Smooth muscle cell (in vitro differentiated cells): ENCODE measurements at regions not wholly inside any gene's neighbourhood (a gene's known extent, or its start where the extent isn't known, plus 50 kb on each side); places are given as distances from the start of the nearest gene placed in this dataset.

Experiments used
- DNase-seq: peaks from one replicate; lab custom pipeline; 2025; ENCODE audit not compliant: unreplicated experiment; lab: John Stamatoyannopoulos, UW
- H2AFZ ChIP-seq: fragments of 200-600 bp; sonication (generic); 2 replicates; pipeline ENCODE4 v1.6.0; 2016; ENCODE audit warnings: antibody characterized with exemption, low read depth, mild to moderate bottlenecking
- H3F3A ChIP-seq: fragments of 200-600 bp; sonication (generic); 2 replicates; pipeline ENCODE4 v1.6.0; 2017; ENCODE audit warnings: antibody characterized with exemption, low read depth
- H3K27ac ChIP-seq: fragments of 200-600 bp; sonication (generic); 2 replicates; pipeline ENCODE4 v1.5.1; 2016; ENCODE audit warnings: low read depth, mild to moderate bottlenecking
- H3K27me3 ChIP-seq: fragments of 200-600 bp; sonication (generic); 2 replicates; pipeline ENCODE4 v1.6.1; 2016; ENCODE audit warnings: low read depth, mild to moderate bottlenecking
- H3K36me3 ChIP-seq: fragments of 200-600 bp; sonication (generic); 2 replicates; pipeline ENCODE4 v1.5.1; 2016; ENCODE audit warnings: low read depth
- H3K4me1 ChIP-seq: fragments of 200-600 bp; sonication (generic); 2 replicates; pipeline ENCODE4 v1.5.1; 2016; ENCODE audit warnings: low read depth
- H3K4me2 ChIP-seq: fragments of 200-600 bp; sonication (generic); 2 replicates; pipeline ENCODE4 v1.6.0; 2016; ENCODE audit warnings: mild to moderate bottlenecking
- H3K4me3 ChIP-seq: fragments of 200-600 bp; sonication (generic); 2 replicates; pipeline ENCODE4 v1.5.1; 2016; ENCODE audit warnings: mild to moderate bottlenecking
- H3K79me2 ChIP-seq: fragments of 200-600 bp; sonication (generic); 2 replicates; pipeline ENCODE4 v1.6.0; 2016; ENCODE audit warnings: low read depth, mild to moderate bottlenecking
- H3K9ac ChIP-seq: fragments of 200-600 bp; sonication (generic); 2 replicates; pipeline ENCODE4 v1.6.0; 2016; ENCODE audit warnings: low read depth
- H3K9me3 ChIP-seq: fragments of 200-600 bp; sonication (generic); replicated peaks from 2 replicates; pipeline ENCODE4 v1.5.1; 2016; ENCODE audit warnings: low read depth
- H4K20me1 ChIP-seq: fragments of 200-600 bp; sonication (generic); 2 replicates; pipeline ENCODE4 v1.6.0; 2016; ENCODE audit warnings: low read depth
- WGBS: methylation state at CpG from one replicate; pipeline ENCODE4 v1.1.7; 2016; ENCODE audit warnings: low lambda C conversion rate; 5-methylcytosine and 5-hydroxymethylcytosine counted together
- TF ChIP-seq, protein P1 (sequence below): fragments of 200-600 bp; sonication (generic); IDR thresholded peaks from 2 replicates; pipeline ENCODE4 v1.5.1; 2017; ENCODE audit warnings: borderline replicate concordance, mild to moderate bottlenecking, antibody characterized with exemption; ENCODE audit not compliant: insufficient read depth, poor library complexity, severe bottlenecking

DNA sequence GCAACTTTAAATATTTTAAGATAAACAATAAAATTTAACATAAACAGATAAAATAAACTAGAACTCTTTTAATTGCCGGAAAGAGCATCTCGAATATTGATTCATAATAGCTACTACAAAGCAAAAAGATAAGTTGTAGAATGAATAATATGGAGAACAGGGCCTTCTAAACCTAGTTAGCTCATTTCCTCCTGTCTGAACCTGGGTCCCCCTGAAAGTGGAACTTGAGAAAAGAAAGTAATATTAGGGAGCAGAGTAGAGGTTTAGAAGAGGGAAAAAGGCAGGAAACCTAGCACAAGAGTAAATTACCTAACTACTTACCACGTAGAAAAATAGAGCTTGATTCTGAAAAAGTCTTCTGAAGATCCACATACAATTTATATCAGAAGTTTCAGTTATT is 80.7 kb upstream of the NETO1 start:
- H3K9me3 ChIP-seq = no peaks in the 10 kb centered on the region
- no peaks in the 10 kb centered on the region for H4K20me1 ChIP-seq
- no peak overlapping the region for H2AFZ ChIP-seq
- no peaks in the 10 kb centered on the region for H3K79me2 ChIP-seq
- H3K27ac ChIP-seq = no peak overlapping the region
- H3K36me3 ChIP-seq = no peaks in the 10 kb centered on the region
- no peaks in the 10 kb centered on the region for H3K4me1 ChIP-seq
- WGBS = 55% methylated on average over 3 of the region's 3 CpGs
- TF ChIP-seq, protein P1, sequence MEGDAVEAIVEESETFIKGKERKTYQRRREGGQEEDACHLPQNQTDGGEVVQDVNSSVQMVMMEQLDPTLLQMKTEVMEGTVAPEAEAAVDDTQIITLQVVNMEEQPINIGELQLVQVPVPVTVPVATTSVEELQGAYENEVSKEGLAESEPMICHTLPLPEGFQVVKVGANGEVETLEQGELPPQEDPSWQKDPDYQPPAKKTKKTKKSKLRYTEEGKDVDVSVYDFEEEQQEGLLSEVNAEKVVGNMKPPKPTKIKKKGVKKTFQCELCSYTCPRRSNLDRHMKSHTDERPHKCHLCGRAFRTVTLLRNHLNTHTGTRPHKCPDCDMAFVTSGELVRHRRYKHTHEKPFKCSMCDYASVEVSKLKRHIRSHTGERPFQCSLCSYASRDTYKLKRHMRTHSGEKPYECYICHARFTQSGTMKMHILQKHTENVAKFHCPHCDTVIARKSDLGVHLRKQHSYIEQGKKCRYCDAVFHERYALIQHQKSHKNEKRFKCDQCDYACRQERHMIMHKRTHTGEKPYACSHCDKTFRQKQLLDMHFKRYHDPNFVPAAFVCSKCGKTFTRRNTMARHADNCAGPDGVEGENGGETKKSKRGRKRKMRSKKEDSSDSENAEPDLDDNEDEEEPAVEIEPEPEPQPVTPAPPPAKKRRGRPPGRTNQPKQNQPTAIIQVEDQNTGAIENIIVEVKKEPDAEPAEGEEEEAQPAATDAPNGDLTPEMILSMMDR = no peak
- DNase-seq = no peak
- no peak overlapping the region for H3K4me2 ChIP-seq
- no peak overlapping the region for H3K4me3 ChIP-seq
- H3K27me3 ChIP-seq = no peaks in the 10 kb centered on the region
- H3K9ac ChIP-seq = no peak overlapping the region
- no peaks in the 10 kb centered on the region for H3F3A ChIP-seq

DNA sequence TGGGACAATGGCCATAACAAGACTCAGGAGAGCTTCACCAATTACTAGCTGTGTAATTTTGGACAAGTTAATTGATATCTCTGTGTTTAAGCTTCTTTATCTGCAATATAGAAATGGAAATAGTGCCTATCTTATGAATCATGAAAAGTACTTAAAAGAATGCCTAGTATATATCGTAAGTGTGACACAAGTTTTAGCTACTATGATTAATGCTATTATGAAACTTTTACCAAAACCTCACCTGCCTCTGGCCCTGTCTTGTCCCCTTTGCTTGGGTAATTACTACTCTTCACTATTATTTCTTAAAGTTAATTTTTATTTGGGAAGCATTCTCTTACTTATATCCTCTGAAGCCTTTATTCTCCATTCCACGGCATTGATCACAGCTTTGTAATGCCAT is 75.0 kb upstream of the NETO1 start:
- no peak overlapping the region for H2AFZ ChIP-seq
- no peak for DNase-seq
- H3K27ac ChIP-seq = no peak overlapping the region
- TF ChIP-seq, protein P1 = no peak
- no peak overlapping the region for H3K4me2 ChIP-seq
- H3K36me3 ChIP-seq = no peaks in the 10 kb centered on the region
- 91% methylated on average over 2 of the region's 2 CpGs for WGBS
- H3K27me3 ChIP-seq = no peaks in the 10 kb centered on the region
- no peaks in the 10 kb centered on the region for H3K79me2 ChIP-seq
- H3F3A ChIP-seq = no peaks in the 10 kb centered on the region
- no peaks in the 10 kb centered on the region for H4K20me1 ChIP-seq
- no peaks in the 10 kb centered on the region for H3K9me3 ChIP-seq
- no peak overlapping the region for H3K4me3 ChIP-seq
- H3K4me1 ChIP-seq = no peaks in the 10 kb centered on the region
- H3K9ac ChIP-seq = no peak overlapping the region

DNA sequence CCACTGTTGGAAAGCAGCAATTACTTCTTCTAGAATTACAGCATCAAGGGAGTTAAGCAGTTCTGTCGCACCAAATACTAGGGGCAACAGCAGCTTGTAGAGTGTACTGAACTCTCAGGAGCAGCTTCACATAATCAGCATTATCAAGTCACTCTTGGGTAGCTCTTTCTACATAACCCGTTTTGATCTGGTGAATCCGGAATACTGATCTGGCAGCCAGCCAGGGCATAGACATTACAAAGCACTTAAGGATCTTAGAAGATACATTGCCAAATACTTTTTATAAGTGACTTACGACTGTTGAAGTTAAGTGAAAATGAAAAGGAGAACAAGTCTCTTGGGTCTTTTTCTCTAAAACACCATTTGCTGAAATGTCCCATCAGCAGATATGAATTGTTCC is 73.2 kb upstream of the NETO1 start:
- no peaks in the 10 kb centered on the region for H3K4me1 ChIP-seq
- no peak overlapping the region for H3K4me3 ChIP-seq
- TF ChIP-seq, protein P1 = no peak
- no peak overlapping the region for H3K4me2 ChIP-seq
- DNase-seq = no peak
- no peaks in the 10 kb centered on the region for H3K79me2 ChIP-seq
- H3F3A ChIP-seq = no peaks in the 10 kb centered on the region
- H2AFZ ChIP-seq = no peak overlapping the region
- WGBS = 81% methylated on average over 4 of the region's 4 CpGs
- no peaks in the 10 kb centered on the region for H3K9me3 ChIP-seq
- H3K36me3 ChIP-seq = no peaks in the 10 kb centered on the region
- H3K27me3 ChIP-seq = no peaks in the 10 kb centered on the region
- H3K9ac ChIP-seq = no peak overlapping the region
- no peak overlapping the region for H3K27ac ChIP-seq
- H4K20me1 ChIP-seq = no peaks in the 10 kb centered on the region

- Histone ChIP-seq H3K9ac (no peak overlapping the region), H4K20me1 (no peaks in the 10 kb centered on the region), H3K9me3 (no peaks in the 10 kb centered on the region), H2AFZ (no peak overlapping the region), H3K27me3 (no peaks in the 10 kb centered on the region), H3K79me2 (no peaks in the 10 kb centered on the region), H3K4me3 (no peak overlapping the region), H3K36me3 (no peaks in the 10 kb centered on the region), H3K27ac (no peak overlapping the region), H3F3A (no peaks in the 10 kb centered on the region), H3K4me2 (no peak overlapping the region), H3K4me1 (no peaks in the 10 kb centered on the region)
- DNase-seq = no peak
- TF ChIP-seq, protein P1 = no peak
- WGBS = 97% methylated on average over 3 of the region's 3 CpGs
Measured at GRCh38 chr18:72940509-72940908, 72.7 kb upstream of the NETO1 start.
